ENCODE measurements at regions not wholly inside any gene's neighbourhood (a gene's known extent, or its start where the extent isn't known, plus 50 kb on each side); places are given as distances from the start of the nearest gene placed in this dataset.

DNA sequence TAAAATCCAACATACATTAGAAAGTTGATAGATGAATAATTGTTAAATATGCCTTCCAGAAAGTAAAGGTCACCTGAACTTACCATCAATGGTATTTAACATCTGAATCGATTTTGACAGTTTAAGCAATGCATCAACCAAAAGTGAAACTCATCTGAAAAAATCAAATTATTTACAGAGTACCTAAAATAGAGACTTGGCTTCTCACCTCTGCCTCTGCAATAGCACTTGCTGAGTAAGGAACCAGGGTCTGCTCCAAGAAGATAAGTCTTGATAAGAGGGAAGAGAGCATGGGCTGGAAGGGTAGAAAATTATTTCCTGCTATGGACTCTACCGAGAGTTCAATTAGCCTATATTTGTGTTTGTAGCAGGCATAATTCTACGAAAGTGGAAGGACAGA lies 868.3 kb downstream of the STIM2 start:
- no peaks in the 10 kb centered on the region for H3K36me3 ChIP-seq (ENCODE audit: insufficient read depth, low read length)
- no peak overlapping the region for H3K4me3 Mint-ChIP-seq
- H3K27ac Mint-ChIP-seq: no peak overlapping the region
- H3K27me3 ChIP-seq (ENCODE audit: insufficient read depth, low read length, poor library complexity, severe bottlenecking): no peaks in the 10 kb centered on the region
- H3K9me3 ChIP-seq (ENCODE audit: low read length): no peaks in the 10 kb centered on the region
- no peak overlapping the region for H3K27ac ChIP-seq (ENCODE audit: low read depth, low read length)
- H3K36me3 Mint-ChIP-seq: no peaks in the 10 kb centered on the region
- ChIA-PET POLR2A (no interaction called here), CTCF (no interaction called here)
- H3K4me1 Mint-ChIP-seq: no peaks in the 10 kb centered on the region
- no peak overlapping the region for H3K4me3 ChIP-seq (ENCODE audit: low read length)
- no peak for DNase-seq
- peaks cover 0 to 17% (median 0%) of the 10 kb centered on the region in 5 donors for H3K9me3 Mint-ChIP-seq
- no peaks in the 10 kb centered on the region for H3K4me1 ChIP-seq (ENCODE audit: insufficient read depth, low read length)
- no peaks in the 10 kb centered on the region for H3K27me3 Mint-ChIP-seq

DNA sequence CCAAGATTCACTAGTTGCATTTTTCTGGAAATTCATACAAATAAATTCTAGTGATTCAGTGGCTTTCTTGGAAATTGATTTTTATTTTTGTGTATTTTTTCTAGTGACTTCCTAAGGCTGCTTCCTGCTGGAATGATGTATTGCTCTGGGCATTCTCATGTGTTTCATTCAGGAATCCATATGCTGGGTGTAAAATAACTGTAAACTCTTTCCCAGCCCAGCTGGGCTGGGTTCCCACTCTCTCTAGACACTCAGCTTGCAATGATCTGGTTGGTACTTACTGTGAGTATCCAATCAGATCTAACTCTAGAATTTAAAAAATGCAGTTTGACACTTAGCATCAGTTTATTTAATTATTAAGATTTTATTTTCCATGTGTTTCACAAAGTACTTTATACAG lies 882.2 kb downstream of the STIM2 start:
- Mint-ChIP-seq H3K4me1 (no peaks in the 10 kb centered on the region), H3K36me3 (no peaks in the 10 kb centered on the region), H3K4me3 (no peak overlapping the region), H3K27me3 (no peaks in the 10 kb centered on the region), H3K9me3 (peaks cover 2 to 13% (median 6%) of the 10 kb centered on the region in 5 donors), H3K27ac (no peak overlapping the region)
- DNase-seq: no peak
- POLR2A ChIA-PET: no interaction called here
- Histone ChIP-seq H3K9me3 (ENCODE audit: low read length) (no peaks in the 10 kb centered on the region), H3K36me3 (ENCODE audit: insufficient read depth, low read length) (no peaks in the 10 kb centered on the region), H3K27ac (ENCODE audit: low read depth, low read length) (no peak overlapping the region), H3K27me3 (ENCODE audit: insufficient read depth, low read length, poor library complexity, severe bottlenecking) (no peaks in the 10 kb centered on the region), H3K4me3 (ENCODE audit: low read length) (no peak overlapping the region), H3K4me1 (ENCODE audit: insufficient read depth, low read length) (no peaks in the 10 kb centered on the region)
- CTCF ChIA-PET: no interaction called here

DNA sequence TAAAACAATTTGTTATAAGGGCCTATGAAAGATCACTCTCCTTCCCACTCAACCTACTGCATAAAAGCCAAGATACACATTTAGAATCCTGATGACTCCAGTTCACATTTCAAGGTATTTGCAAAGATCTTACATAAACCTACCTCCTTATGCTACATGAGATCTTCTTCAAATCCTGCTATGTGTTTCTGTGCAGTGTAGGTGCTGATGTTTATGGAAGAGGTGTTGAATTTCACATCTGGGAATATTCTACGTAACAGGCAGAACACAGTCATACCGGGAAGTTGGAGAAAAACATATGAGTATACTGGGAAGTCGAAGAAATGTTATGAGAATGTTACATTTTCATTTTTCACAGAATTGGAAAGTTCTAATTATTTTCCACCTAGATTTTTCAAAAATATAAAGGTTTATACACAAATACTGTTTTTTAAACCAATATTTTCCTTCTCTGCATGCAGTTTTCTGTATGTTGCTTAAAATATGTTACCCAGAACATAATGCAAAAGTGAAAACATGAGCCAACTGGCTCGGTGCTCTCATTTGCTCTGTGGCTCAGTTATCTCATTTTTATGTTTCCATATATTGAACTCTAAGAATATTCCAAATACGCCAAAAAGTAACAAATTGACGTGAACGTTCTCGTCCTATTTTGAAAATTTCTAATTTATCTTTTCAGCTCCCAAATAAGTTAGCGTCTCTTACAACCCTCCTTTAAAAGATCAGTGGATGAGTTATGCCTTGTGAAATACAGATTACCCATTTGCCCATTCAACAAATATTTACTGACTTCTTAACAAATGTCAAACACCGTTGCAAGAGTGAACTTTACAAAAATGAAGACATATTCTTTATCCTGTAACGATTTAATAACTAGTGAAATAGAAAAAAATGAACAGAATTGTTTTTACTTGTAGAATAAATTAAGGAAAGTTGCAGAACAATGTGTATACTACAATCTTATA lies 899.3 kb downstream of the STIM2 start:
- ChIA-PET CTCF (no interaction called here), POLR2A (no interaction called here)
- H3K27ac Mint-ChIP-seq: no peak overlapping the region
- Histone ChIP-seq H3K36me3 (ENCODE audit: insufficient read depth, low read length) (no peaks in the 10 kb centered on the region), H3K27me3 (ENCODE audit: insufficient read depth, low read length, poor library complexity, severe bottlenecking) (no peaks in the 10 kb centered on the region), H3K27ac (ENCODE audit: low read depth, low read length) (no peak overlapping the region), H3K9me3 (ENCODE audit: low read length) (no peaks in the 10 kb centered on the region), H3K4me1 (ENCODE audit: insufficient read depth, low read length) (no peaks in the 10 kb centered on the region), H3K4me3 (ENCODE audit: low read length) (no peak overlapping the region)
- no peaks in the 10 kb centered on the region for H3K4me1 Mint-ChIP-seq
- no peak overlapping the region for H3K4me3 Mint-ChIP-seq
- H3K9me3 Mint-ChIP-seq: peaks cover 0 to 18% (median 6%) of the 10 kb centered on the region in 5 donors
- DNase-seq: no peak
- no peaks in the 10 kb centered on the region for H3K27me3 Mint-ChIP-seq
- no peaks in the 10 kb centered on the region for H3K36me3 Mint-ChIP-seq

DNA sequence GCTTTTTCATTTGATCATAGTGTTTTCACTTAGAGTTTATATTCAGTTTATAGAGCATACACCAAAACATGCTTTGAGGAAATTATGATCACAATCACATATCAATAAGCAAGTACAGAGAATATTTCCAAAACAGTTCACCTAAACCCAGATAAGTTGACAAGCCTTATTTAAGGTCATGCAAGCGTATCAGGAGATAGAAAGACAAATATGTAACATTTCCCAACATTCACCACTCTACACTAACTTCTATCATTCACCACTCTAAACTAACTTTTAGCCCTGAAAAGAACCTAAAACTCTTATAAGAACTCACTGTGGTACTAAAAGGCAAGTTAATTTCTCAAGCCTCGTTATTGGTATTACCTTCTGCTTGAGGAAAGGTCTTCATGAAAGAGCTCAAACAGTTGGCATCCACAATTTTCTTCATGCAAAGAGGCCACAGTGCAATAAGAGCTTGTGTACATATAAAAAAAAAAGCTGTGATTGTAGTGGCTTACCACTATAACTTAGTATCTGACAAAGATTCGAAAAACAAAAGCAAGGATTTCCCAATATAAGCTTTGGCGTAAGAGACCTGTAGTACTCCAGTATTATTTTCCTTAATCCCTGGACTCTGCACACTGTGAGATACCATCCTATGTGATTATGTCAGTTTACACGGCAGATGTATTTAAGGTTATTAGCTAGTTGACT lies 903.3 kb downstream of the STIM2 start:
- Histone ChIP-seq H3K4me3 (ENCODE audit: low read length) (no peak overlapping the region), H3K27ac (ENCODE audit: low read depth, low read length) (no peak overlapping the region)
- POLR2A ChIA-PET: no interaction called here

DNA sequence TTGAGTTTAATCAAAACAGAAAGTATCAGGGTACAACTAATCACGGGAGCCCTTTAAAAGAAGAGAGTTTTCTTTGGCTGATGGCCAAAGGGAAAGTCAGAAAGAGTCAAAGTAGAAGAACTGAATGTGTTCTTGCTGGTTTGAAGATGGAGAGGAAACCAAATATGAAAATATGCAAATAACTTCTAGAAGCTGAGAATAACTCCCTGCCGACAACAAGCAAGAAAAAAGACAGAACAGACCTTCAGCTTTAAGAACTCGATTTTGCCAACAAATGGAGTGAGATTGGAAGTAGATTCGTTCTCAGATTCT lies 903.8 kb downstream of the STIM2 start:
- ChIA-PET CTCF (no interaction called here), POLR2A (no interaction called here)
- no peak for DNase-seq
- no peaks in the 10 kb centered on the region for H3K4me1 ChIP-seq (ENCODE audit: insufficient read depth, low read length)
- no peaks in the 10 kb centered on the region for H3K36me3 ChIP-seq (ENCODE audit: insufficient read depth, low read length)
- Mint-ChIP-seq H3K4me1 (no peaks in the 10 kb centered on the region), H3K27me3 (no peaks in the 10 kb centered on the region), H3K4me3 (no peak overlapping the region), H3K9me3 (peaks cover 0 to 20% (median 10%) of the 10 kb centered on the region in 5 donors), H3K36me3 (no peaks in the 10 kb centered on the region), H3K27ac (no peak overlapping the region)
- H3K9me3 ChIP-seq (ENCODE audit: low read length): no peaks in the 10 kb centered on the region
- no peak overlapping the region for H3K27ac ChIP-seq (ENCODE audit: low read depth, low read length)
- no peaks in the 10 kb centered on the region for H3K27me3 ChIP-seq (ENCODE audit: insufficient read depth, low read length, poor library complexity, severe bottlenecking)
- no peak overlapping the region for H3K4me3 ChIP-seq (ENCODE audit: low read length)

More for the DNA sequence above, 903.3 kb downstream of the STIM2 start:
- DNase-seq: no peak
- no peaks in the 10 kb centered on the region for H3K27me3 ChIP-seq (ENCODE audit: insufficient read depth, low read length, poor library complexity, severe bottlenecking)
- peaks cover 0 to 20% (median 10%) of the 10 kb centered on the region in 5 donors for H3K9me3 Mint-ChIP-seq
- no peaks in the 10 kb centered on the region for H3K36me3 Mint-ChIP-seq
- H3K4me1 Mint-ChIP-seq: no peaks in the 10 kb centered on the region
- H3K27me3 Mint-ChIP-seq: no peaks in the 10 kb centered on the region
- no peaks in the 10 kb centered on the region for H3K9me3 ChIP-seq (ENCODE audit: low read length)
- H3K4me3 Mint-ChIP-seq: no peak overlapping the region
- no peak overlapping the region for H3K27ac Mint-ChIP-seq
- CTCF ChIA-PET: no interaction called here
- no peaks in the 10 kb centered on the region for H3K4me1 ChIP-seq (ENCODE audit: insufficient read depth, low read length)
- H3K36me3 ChIP-seq (ENCODE audit: insufficient read depth, low read length): no peaks in the 10 kb centered on the region

DNA sequence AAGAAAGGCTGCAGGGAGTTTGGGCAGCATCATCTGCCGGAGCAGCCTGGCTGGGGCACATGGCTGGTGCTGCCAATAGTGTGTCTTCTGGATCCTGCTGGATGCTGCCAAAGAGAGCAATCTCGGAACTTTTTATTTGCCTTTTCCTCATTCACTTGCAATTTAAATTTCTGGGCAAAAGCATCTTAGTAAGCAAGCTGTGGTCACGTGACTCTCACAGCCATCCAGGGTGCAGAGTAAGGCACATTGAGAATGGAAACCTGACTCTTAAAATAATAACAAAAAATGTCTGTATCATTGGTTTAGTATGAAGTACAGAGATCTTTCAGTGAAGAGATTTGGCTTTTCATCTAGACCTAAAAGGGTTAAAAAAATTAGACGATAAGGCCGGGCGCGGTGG lies 910.3 kb downstream of the STIM2 start:
- Histone ChIP-seq H3K4me1 (ENCODE audit: insufficient read depth, low read length) (no peaks in the 10 kb centered on the region), H3K4me3 (ENCODE audit: low read length) (no peak overlapping the region), H3K36me3 (ENCODE audit: insufficient read depth, low read length) (no peaks in the 10 kb centered on the region), H3K9me3 (ENCODE audit: low read length) (no peaks in the 10 kb centered on the region), H3K27ac (ENCODE audit: low read depth, low read length) (no peak overlapping the region), H3K27me3 (ENCODE audit: insufficient read depth, low read length, poor library complexity, severe bottlenecking) (no peaks in the 10 kb centered on the region)
- CTCF ChIA-PET: no interaction called here
- Mint-ChIP-seq H3K4me1 (no peaks in the 10 kb centered on the region), H3K27me3 (peaks cover 0 to 2% of the 10 kb centered on the region in 2 donors), H3K36me3 (no peaks in the 10 kb centered on the region), H3K27ac (no peak overlapping the region), H3K9me3 (peaks cover 0 to 13% (median 3%) of the 10 kb centered on the region in 5 donors), H3K4me3 (no peak overlapping the region)
- POLR2A ChIA-PET: no interaction called here
- no peak for DNase-seq

DNA sequence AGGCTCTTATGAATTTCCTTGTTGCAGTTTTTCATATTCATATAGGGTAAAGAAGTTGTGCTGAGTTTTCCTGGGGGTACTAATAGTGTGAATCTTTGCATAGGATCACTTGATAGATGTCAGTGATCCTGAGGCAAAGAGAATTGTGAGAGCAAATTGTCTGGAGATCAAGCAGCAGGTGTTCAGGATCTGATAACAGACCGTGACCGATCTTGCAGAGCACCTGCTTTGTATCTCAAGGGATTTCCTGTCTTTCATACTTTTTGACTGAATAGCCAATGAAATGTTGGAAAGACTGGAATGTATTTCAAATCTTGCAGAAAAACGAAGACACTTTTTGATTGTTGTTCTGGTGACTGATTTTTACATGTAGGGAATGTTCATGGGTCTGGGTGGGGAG lies 914.5 kb downstream of the STIM2 start:
- Histone ChIP-seq H3K4me1 (ENCODE audit: insufficient read depth, low read length) (no peaks in the 10 kb centered on the region), H3K27ac (ENCODE audit: low read depth, low read length) (no peak overlapping the region), H3K4me3 (ENCODE audit: low read length) (no peak overlapping the region), H3K27me3 (ENCODE audit: insufficient read depth, low read length, poor library complexity, severe bottlenecking) (no peaks in the 10 kb centered on the region), H3K36me3 (ENCODE audit: insufficient read depth, low read length) (no peaks in the 10 kb centered on the region), H3K9me3 (ENCODE audit: low read length) (no peaks in the 10 kb centered on the region)
- no peak overlapping the region for H3K4me3 Mint-ChIP-seq
- H3K9me3 Mint-ChIP-seq: peaks cover 5 to 12% (median 6%) of the 10 kb centered on the region in 5 donors
- DNase-seq: no peak
- peaks cover 0 to 1% of the 10 kb centered on the region in 2 donors for H3K27me3 Mint-ChIP-seq
- CTCF ChIA-PET: no interaction called here
- H3K36me3 Mint-ChIP-seq: no peaks in the 10 kb centered on the region
- POLR2A ChIA-PET: no interaction called here
- H3K4me1 Mint-ChIP-seq: no peaks in the 10 kb centered on the region
- no peak overlapping the region for H3K27ac Mint-ChIP-seq

DNA sequence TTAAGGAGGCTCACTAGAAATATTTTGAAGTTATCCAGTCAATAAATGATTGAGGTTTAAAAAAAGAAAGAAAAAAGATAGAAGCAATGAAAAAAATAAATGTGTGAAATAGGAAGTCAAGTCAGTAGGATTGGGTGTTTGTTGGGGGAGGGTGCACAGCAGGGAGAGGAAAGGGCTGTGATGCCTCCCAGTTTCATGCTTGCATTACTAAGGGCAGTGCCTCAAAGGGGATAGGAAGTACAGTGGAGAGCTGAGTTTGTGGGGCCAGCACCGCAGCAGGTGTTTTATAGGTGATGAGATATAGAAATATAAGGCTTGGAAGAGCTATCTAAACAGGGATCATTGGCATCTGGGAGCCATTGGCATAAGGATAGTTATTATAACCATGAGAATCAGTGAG lies 919.2 kb downstream of the STIM2 start:
- H3K36me3 ChIP-seq (ENCODE audit: insufficient read depth, low read length): no peaks in the 10 kb centered on the region
- DNase-seq: no peak
- Mint-ChIP-seq H3K36me3 (no peaks in the 10 kb centered on the region), H3K9me3 (peaks cover 5 to 19% (median 7%) of the 10 kb centered on the region in 5 donors), H3K27me3 (peaks cover 0 to 1% of the 10 kb centered on the region in 2 donors), H3K4me3 (no peak overlapping the region), H3K4me1 (no peaks in the 10 kb centered on the region), H3K27ac (no peak overlapping the region)
- no peak overlapping the region for H3K4me3 ChIP-seq (ENCODE audit: low read length)
- no peaks in the 10 kb centered on the region for H3K9me3 ChIP-seq (ENCODE audit: low read length)
- H3K4me1 ChIP-seq (ENCODE audit: insufficient read depth, low read length): no peaks in the 10 kb centered on the region
- H3K27me3 ChIP-seq (ENCODE audit: insufficient read depth, low read length, poor library complexity, severe bottlenecking): no peaks in the 10 kb centered on the region
- CTCF ChIA-PET: no interaction called here
- no peak overlapping the region for H3K27ac ChIP-seq (ENCODE audit: low read depth, low read length)
- POLR2A ChIA-PET: no interaction called here
